CD4-positive, CD25-positive, alpha-beta regulatory T cell (primary cell): ENCODE measurements at regions not wholly inside any gene's neighbourhood (a gene's known extent, or its start where the extent isn't known, plus 50 kb on each side); places are given as distances from the start of the nearest gene placed in this dataset.

Experiments used
- ATAC-seq, 2 donors: fragments of 150-1000 bp; cut with Tn5 transposase; one replicate each; pipeline ENCODE4 v1.10.0; 2021; ENCODE audit warnings: low read depth in 2 of 2, moderate number of reproducible peaks in 2 of 2, moderate library complexity in 1 of 2
- DNase-seq, 3 donors: peaks; one replicate each; pipeline versions ENCODE4 v3.0.0 to v3.0.0-alpha.2; 2012 to 2022; ENCODE audit warnings: mixed read lengths in 1 of 3
- H3K27ac ChIP-seq: one replicate; pipeline ENCODE4 v1.7.0; 2013; ENCODE audit warnings: mild to moderate bottlenecking, low read length; ENCODE audit not compliant: insufficient read depth, poor library complexity, severe bottlenecking
- H3K27me3 ChIP-seq: one replicate; pipeline ENCODE4 v1.7.0; 2013; ENCODE audit warnings: low read length; ENCODE audit not compliant: control insufficient read depth, insufficient read depth
- H3K36me3 ChIP-seq: one replicate; pipeline ENCODE4 v1.7.0; 2013; ENCODE audit warnings: mild to moderate bottlenecking, low read length, moderate library complexity; ENCODE audit not compliant: control insufficient read depth, insufficient read depth
- H3K4me1 ChIP-seq: 2 replicates; pipeline ENCODE4 v1.7.0; 2013; ENCODE audit warnings: mild to moderate bottlenecking, low read length; ENCODE audit not compliant: insufficient read depth, control insufficient read depth, poor library complexity, severe bottlenecking
- H3K4me3 ChIP-seq: one replicate; pipeline ENCODE4 v1.7.0; 2013; ENCODE audit warnings: low read depth, mild to moderate bottlenecking, low read length, moderate library complexity
- H3K9me3 ChIP-seq, 2 experiments: 1 replicate in 1 of 2; 2 replicates in 1 of 2; pipeline ENCODE4 v1.7.0; 2013; ENCODE audit warnings: low read length in 2 of 2, mild to moderate bottlenecking in 1 of 2, moderate library complexity in 1 of 2; ENCODE audit not compliant: control insufficient read depth in 2 of 2
- H3K27ac Mint-ChIP-seq, 3 donors: one replicate each; pipeline ENCODE4 v1.8.0; 2020 to 2022; ENCODE audit warnings: mild to moderate bottlenecking in 3 of 3, mixed read lengths in 3 of 3, moderate library complexity in 2 of 3
- H3K27me3 Mint-ChIP-seq: one replicate; pipeline ENCODE4 v1.8.0; 2022; ENCODE audit warnings: mild to moderate bottlenecking, mixed read lengths
- H3K36me3 Mint-ChIP-seq: one replicate; pipeline ENCODE4 v1.8.0; 2020; ENCODE audit warnings: mixed read lengths
- H3K4me1 Mint-ChIP-seq, 4 donors: one replicate each; pipeline ENCODE4 v1.8.0; 2020 to 2022; ENCODE audit warnings: mixed read lengths in 4 of 4, mild to moderate bottlenecking in 1 of 4
- H3K4me3 Mint-ChIP-seq, 4 donors: one replicate each; pipeline ENCODE4 v1.8.0; 2020 to 2022; ENCODE audit warnings: mild to moderate bottlenecking in 4 of 4, mixed read lengths in 4 of 4, moderate library complexity in 3 of 4
- H3K9me3 Mint-ChIP-seq, 7 donors: one replicate each; pipeline ENCODE4 v1.8.0; 2020 to 2022; ENCODE audit warnings: mixed read lengths in 7 of 7, mild to moderate bottlenecking in 3 of 7, moderate library complexity in 2 of 7

GRCh38 chr5:8360012-8360411, 491.1 kb downstream of the MTRR start:
- H3K9me3 Mint-ChIP-seq, result peaks cover 0 to 3% (median 0%) of the 10 kb centered on the region in 7 donors
- no peaks in the 10 kb centered on the region for H3K4me1 ChIP-seq
- H3K27ac Mint-ChIP-seq, result no peak overlapping the region
- no peak overlapping the region for H3K27ac ChIP-seq
- ATAC-seq, result no peak
- no peaks in the 10 kb centered on the region for H3K27me3 ChIP-seq
- DNase-seq, result no peak
- no peak overlapping the region for H3K4me3 ChIP-seq
- H3K27me3 Mint-ChIP-seq, result no peaks in the 10 kb centered on the region
- no peaks in the 10 kb centered on the region for H3K9me3 ChIP-seq
- H3K4me1 Mint-ChIP-seq, result no peaks in the 10 kb centered on the region
- no peaks in the 10 kb centered on the region for H3K36me3 ChIP-seq
- H3K36me3 Mint-ChIP-seq, result no peaks in the 10 kb centered on the region
- H3K4me3 Mint-ChIP-seq, result no peak overlapping the region

- Histone ChIP-seq H3K9me3 (no peaks in the 10 kb centered on the region), H3K27ac (no peak overlapping the region), H3K4me3 (no peak overlapping the region), H3K4me1 (no peaks in the 10 kb centered on the region), H3K27me3 (no peaks in the 10 kb centered on the region), H3K36me3 (no peaks in the 10 kb centered on the region)
- peaks cover 0 to 2% (median 0%) of the 10 kb centered on the region in 7 donors for H3K9me3 Mint-ChIP-seq
- no peak overlapping the region for H3K27ac Mint-ChIP-seq
- H3K4me3 Mint-ChIP-seq, result no peak overlapping the region
- no peaks in the 10 kb centered on the region for H3K27me3 Mint-ChIP-seq
- no peak for ATAC-seq
- no peaks in the 10 kb centered on the region for H3K36me3 Mint-ChIP-seq
- no peaks in the 10 kb centered on the region for H3K4me1 Mint-ChIP-seq
- DNase-seq, result no peak
These were observed 493.5 kb downstream of the MTRR start for GRCh38 chr5:8362495-8362894.

DNA sequence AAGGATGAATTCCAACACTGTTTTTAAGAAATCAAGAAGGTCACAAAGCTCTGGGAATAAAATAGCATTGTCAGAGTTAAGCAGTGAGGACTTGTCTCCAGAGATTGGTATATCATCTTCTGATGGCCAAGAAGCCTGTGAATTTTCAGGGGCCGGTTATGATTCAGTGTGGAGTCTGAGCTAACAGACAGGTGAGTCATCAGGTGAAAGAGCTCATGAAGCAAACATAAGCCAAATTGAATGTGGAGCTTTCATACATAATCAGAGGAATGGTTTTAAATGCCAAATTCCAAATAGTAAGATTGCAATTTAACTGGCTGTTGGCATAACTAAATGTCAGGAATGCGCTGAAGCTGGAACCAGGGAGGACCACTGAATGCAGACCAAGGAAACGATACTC, 494.2 kb downstream of the MTRR start:
- no peaks in the 10 kb centered on the region for H3K27me3 ChIP-seq
- ATAC-seq (no peak), DNase-seq (no peak)
- H3K4me3 ChIP-seq, result no peak overlapping the region
- no peak overlapping the region for H3K27ac ChIP-seq
- Mint-ChIP-seq H3K36me3 (no peaks in the 10 kb centered on the region), H3K9me3 (peaks cover 0 to 1% (median 0%) of the 10 kb centered on the region in 7 donors), H3K4me3 (no peak overlapping the region), H3K27ac (no peak overlapping the region), H3K27me3 (no peaks in the 10 kb centered on the region), H3K4me1 (no peaks in the 10 kb centered on the region)
- no peaks in the 10 kb centered on the region for H3K36me3 ChIP-seq
- H3K4me1 ChIP-seq, result no peaks in the 10 kb centered on the region
- H3K9me3 ChIP-seq, result no peaks in the 10 kb centered on the region

GRCh38 chr5:8366266-8366665, 497.3 kb downstream of the MTRR start:
- H3K4me3 ChIP-seq, result no peak overlapping the region
- H3K4me3 Mint-ChIP-seq, result no peak overlapping the region
- no peak overlapping the region for H3K27ac ChIP-seq
- ATAC-seq (no peak), DNase-seq (no peak)
- H3K9me3 ChIP-seq, result no peaks in the 10 kb centered on the region
- H3K36me3 ChIP-seq, result no peaks in the 10 kb centered on the region
- H3K4me1 ChIP-seq, result no peaks in the 10 kb centered on the region
- no peaks in the 10 kb centered on the region for H3K27me3 ChIP-seq
- no peaks in the 10 kb centered on the region for H3K4me1 Mint-ChIP-seq
- H3K27me3 Mint-ChIP-seq, result no peaks in the 10 kb centered on the region
- no peak overlapping the region for H3K27ac Mint-ChIP-seq
- H3K9me3 Mint-ChIP-seq, result peaks cover 0 to 4% (median 0%) of the 10 kb centered on the region in 7 donors
- H3K36me3 Mint-ChIP-seq, result no peaks in the 10 kb centered on the region

DNA sequence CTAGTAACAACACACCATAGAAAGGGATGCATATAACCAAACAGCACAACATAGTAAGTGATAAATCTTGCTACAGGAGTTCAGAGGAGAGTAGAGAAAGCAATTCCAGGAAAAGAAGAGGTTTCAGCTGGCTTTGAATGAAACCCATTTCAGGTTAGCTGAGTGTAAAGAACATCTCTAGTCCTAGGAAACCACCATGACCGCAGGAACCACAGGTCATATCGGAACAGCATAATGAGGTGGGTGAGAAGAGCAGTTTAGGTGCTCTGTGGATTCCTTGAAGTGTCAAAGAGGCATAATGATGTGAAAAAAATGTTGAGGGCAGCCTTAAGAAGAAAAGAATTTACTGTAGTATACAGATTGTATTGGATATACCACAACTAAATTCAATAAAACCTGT, 507.5 kb downstream of the MTRR start:
- no peaks in the 10 kb centered on the region for H3K27me3 Mint-ChIP-seq
- Histone ChIP-seq H3K4me3 (no peak overlapping the region), H3K27ac (no peak overlapping the region), H3K9me3 (no peaks in the 10 kb centered on the region), H3K4me1 (no peaks in the 10 kb centered on the region), H3K27me3 (no peaks in the 10 kb centered on the region), H3K36me3 (no peaks in the 10 kb centered on the region)
- H3K27ac Mint-ChIP-seq, result no peak overlapping the region
- H3K4me3 Mint-ChIP-seq, result no peak overlapping the region
- peak in 1 of 3 donors; percentile 8 for DNase-seq
- H3K9me3 Mint-ChIP-seq, result peaks cover 0 to 11% (median 1%) of the 10 kb centered on the region in 7 donors
- no peaks in the 10 kb centered on the region for H3K4me1 Mint-ChIP-seq
- ATAC-seq, result no peak
- no peaks in the 10 kb centered on the region for H3K36me3 Mint-ChIP-seq

GRCh38 chr5:8381972-8382371, 513.0 kb downstream of the MTRR start:
- Histone ChIP-seq H3K27ac (no peak overlapping the region), H3K27me3 (no peaks in the 10 kb centered on the region), H3K4me1 (no peaks in the 10 kb centered on the region), H3K4me3 (no peak overlapping the region), H3K36me3 (no peaks in the 10 kb centered on the region), H3K9me3 (no peaks in the 10 kb centered on the region)
- DNase-seq (no peak), ATAC-seq (no peak)
- H3K27me3 Mint-ChIP-seq, result no peaks in the 10 kb centered on the region
- H3K27ac Mint-ChIP-seq, result no peak overlapping the region
- H3K4me3 Mint-ChIP-seq, result no peak overlapping the region
- no peaks in the 10 kb centered on the region for H3K36me3 Mint-ChIP-seq
- H3K9me3 Mint-ChIP-seq, result peaks cover 0 to 12% (median 0%) of the 10 kb centered on the region in 7 donors
- no peaks in the 10 kb centered on the region for H3K4me1 Mint-ChIP-seq

DNA sequence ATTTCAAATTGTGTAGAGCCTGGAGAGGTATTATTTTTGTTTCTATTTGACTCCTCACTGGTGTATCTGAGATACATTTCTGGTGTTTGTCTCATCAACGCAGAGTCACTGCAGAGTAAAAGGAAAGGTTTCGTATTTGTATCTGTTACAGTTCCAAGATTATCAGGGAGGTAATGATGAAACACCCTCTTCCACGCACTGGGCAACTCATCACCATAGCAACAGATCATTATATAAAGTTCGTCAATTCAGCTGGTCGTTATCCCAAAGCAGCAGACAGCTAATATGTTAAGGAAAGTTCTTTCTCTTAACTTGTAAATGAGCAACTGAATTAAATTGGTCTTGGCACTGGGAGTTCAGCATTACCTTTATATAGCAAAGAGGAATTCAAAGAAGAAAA, 513.5 kb downstream of the MTRR start:
- no peaks in the 10 kb centered on the region for H3K27me3 ChIP-seq
- Mint-ChIP-seq H3K36me3 (no peaks in the 10 kb centered on the region), H3K27ac (no peak overlapping the region), H3K4me3 (no peak overlapping the region), H3K9me3 (peaks cover 0 to 12% (median 0%) of the 10 kb centered on the region in 7 donors), H3K27me3 (no peaks in the 10 kb centered on the region), H3K4me1 (no peaks in the 10 kb centered on the region)
- DNase-seq (no peak), ATAC-seq (no peak)
- no peaks in the 10 kb centered on the region for H3K9me3 ChIP-seq
- no peaks in the 10 kb centered on the region for H3K36me3 ChIP-seq
- H3K4me1 ChIP-seq, result no peaks in the 10 kb centered on the region
- no peak overlapping the region for H3K27ac ChIP-seq
- no peak overlapping the region for H3K4me3 ChIP-seq

DNA sequence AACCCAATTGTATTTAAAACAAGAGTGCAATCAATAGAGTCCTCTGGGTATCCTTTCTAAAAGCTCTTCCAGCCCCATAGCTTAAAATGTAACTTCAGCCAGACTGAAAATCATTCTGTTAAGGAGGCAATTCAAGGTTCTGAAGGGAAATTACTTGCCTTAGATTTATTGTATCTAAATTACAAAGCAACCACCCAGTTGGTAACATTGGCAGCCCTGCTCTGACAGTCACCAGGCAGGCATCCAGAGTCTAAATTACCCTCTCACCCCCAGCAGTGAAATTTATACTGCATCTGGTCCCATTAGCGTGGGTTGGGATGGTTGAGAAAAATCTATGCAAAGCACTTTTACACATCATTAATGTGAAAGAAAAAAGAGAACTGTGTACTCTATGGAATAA, 514.7 kb downstream of the MTRR start:
- no peaks in the 10 kb centered on the region for H3K36me3 ChIP-seq
- H3K27ac ChIP-seq, result no peak overlapping the region
- Mint-ChIP-seq H3K9me3 (peaks cover 0 to 10% (median 0%) of the 10 kb centered on the region in 7 donors), H3K4me1 (no peaks in the 10 kb centered on the region), H3K36me3 (no peaks in the 10 kb centered on the region), H3K4me3 (no peak overlapping the region), H3K27me3 (no peaks in the 10 kb centered on the region), H3K27ac (no peak overlapping the region)
- ATAC-seq (no peak), DNase-seq (no peak)
- no peaks in the 10 kb centered on the region for H3K27me3 ChIP-seq
- no peaks in the 10 kb centered on the region for H3K9me3 ChIP-seq
- no peaks in the 10 kb centered on the region for H3K4me1 ChIP-seq
- no peak overlapping the region for H3K4me3 ChIP-seq
